ENCODE measurements at regions not wholly inside any gene's neighbourhood (a gene's known extent, or its start where the extent isn't known, plus 50 kb on each side); places are given as distances from the start of the nearest gene placed in this dataset.

- no peak for DNase-seq
Observed at GRCh38 chr9:85249313-85249621, 492.5 kb downstream of the AGTPBP1 start.

DNA sequence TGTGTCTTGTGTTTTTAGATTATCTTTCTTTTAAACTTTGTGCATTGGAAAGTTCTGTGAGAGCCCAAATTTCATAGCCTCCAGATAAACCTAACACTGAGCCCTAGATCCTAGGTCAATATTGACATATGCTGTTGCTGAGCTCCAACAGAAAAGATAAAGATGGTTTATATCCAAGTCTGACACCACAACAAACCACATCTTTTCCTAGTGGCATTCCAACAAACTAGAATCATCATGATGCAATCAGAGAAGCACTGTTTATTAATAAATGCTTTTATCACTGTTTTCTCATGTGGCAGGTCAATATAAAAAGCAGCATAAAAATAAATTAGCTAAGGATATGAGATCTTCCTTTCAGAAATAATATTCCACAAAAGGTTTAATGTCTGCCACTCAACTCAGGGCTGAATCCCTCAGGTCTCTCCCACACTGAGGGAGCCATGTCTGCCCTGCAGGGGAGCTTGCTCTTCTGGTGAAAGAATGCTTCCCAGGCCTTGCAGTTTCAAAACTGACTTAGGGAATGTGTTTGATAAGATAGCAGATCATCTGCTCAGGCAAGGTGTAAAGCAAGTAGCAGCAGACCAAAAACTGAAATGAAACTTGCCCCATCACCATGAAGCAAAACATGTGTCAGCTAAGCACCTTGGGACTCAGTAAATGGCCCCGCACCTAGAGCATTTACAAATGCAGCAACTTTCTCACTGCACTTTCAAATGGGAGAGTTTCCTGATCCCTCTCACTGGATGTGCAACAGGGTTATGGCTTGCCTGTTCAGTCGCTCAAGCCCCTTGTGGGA is 493.0 kb downstream of the AGTPBP1 start:
- DNase-seq, result no peak

GRCh38 chr9:85246541-85246940 is 495.2 kb downstream of the AGTPBP1 start:
- DNase-seq, result no peak

DNA sequence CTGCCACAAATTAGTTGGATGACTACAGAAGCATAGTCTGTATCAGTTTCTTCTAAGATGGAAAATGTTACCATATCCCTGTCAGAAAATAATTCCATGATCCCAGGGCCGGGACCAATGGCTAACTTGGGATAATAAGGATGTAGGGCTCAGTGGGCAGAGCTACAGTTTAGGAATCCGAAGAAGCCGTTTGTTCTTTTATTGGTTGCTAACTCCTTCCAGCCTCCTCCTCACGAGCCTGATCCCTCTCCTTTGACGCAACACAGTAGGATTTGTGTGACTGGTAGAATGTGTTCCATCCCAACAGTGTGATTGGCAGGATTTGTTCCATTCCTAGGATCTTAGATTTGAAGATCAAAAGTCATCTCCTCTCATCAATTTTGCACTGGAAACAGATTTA is 496.9 kb downstream of the AGTPBP1 start:
- DNase-seq, result no peak

- no peak for DNase-seq
Observed at GRCh38 chr9:85243977-85244376, 497.8 kb downstream of the AGTPBP1 start.

GRCh38 chr9:85237478-85237877 is 504.3 kb downstream of the AGTPBP1 start:
- no peak for DNase-seq

DNA sequence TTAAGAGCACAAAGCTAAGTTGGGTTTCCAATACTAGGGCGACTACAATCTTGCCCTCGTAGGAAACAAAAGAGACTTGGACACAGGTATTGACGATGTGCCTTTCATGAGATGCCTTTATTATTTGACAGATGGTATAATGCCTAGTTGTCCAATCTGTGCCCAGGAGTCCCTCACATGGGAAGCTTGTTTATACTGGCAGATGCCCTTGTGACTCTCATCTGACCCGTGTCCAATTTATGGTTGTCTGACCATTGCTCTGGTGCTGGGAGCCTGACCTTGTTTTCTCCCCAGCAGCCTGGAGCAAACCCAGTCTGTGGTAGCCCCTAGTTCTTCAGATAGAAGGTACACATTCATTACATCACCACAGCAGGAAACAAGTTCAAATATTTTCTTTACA is 511.7 kb downstream of the AGTPBP1 start:
- DNase-seq, result no peak

DNA sequence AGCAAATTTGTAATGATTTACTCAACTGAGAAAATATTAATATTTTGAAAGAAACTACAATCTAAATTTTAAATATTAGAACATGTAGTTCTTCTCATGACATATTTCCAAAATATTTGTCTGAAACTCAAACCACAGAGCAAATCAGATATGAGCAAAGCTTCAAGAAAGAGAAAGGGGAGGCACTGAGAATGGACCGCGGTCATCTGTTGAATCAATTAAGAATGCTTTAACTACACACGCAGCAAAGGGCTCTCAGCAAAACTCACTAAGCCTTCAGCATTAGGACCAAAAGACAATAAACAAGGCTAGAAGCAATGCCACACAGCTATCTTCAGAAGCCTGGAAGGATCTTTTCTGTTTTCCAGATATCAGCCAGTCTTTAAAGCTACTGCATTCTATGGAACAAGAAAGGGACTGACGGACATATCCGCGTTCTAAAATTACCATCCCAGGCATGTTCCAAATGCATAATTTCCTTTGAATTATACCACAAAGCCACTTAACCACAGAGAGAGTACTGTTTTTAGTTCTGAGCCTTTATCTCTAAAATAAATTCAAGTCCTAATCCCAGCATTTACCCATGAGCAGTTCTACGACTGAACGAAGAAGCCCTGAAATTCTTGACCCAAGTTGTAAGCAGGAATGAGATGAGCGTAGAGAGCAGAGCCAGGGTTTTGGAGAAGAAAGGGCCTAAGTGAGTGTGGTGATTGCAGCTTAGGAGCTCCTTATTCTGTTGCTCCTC is 513.5 kb downstream of the AGTPBP1 start:
- no peak for DNase-seq

- no peak for DNase-seq
Observed at GRCh38 chr9:85225180-85225579, 516.6 kb downstream of the AGTPBP1 start.

- DNase-seq, result no peak
Observed at GRCh38 chr9:85224729-85225128, 517.0 kb downstream of the AGTPBP1 start.

DNA sequence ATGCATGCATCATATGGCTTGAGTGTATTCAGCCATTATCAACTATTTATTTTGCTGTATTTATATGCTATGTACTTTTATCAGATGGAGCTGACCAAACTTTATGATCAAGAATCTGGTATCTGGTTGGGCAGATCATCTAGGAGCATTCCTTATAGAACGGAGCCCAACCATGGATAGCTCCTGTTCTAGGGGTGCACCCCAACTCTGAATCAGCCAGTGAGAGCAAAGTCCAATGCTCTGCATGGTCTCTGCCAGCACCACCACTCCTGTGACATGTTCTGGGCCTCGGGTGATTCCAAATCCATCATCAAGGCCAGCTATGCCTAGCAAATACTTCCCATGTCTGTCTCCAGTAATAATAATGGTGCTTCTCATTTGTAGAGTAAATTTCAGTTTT is 517.5 kb downstream of the AGTPBP1 start:
- DNase-seq, result no peak

- no peak for DNase-seq
Observed at GRCh38 chr9:85223506-85224125, 518.1 kb downstream of the AGTPBP1 start.

DNA sequence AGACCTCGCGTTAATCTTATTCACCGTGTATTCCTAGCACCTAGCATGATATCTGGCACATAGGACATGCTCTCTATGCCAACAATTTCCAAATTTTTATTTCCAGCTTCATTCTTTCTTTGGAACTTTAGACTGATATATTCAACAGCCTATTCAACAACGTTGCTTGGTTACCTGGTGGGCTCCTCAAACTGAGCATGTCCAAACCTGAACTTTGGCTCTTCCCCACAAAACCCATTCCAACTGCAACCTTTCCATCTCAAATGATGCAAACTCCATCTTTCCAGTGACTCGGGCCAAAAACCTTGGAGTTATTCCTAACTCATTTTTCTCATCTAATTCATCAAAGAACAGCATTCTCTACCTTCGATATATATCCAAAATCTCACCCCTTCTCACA is 525.2 kb downstream of the AGTPBP1 start:
- DNase-seq, result no peak

GRCh38 chr9:85215961-85216360 is 525.8 kb downstream of the AGTPBP1 start:
- no peak for DNase-seq

DNA sequence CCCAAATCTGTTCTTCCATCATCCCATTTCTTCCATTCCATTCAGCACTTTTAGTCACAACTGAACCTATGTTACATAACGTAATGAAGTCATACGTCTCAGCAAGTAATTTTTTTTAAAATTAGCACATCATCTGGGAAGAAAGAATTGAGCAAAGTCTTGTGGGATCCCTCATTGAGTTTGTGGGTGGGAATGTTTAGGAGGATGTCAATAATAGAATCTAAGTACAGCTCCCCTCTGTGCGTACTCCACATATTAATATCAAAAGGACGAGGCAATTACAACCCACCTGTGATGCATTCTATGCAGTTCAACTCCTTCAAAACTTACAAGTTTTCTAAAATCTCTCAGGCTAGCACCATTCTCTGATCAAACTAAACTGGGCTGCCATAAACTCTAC is 526.3 kb downstream of the AGTPBP1 start:
- no peak for DNase-seq

GRCh38 chr9:85213650-85214607 is 527.8 kb downstream of the AGTPBP1 start:
- DNase-seq, result no peak

DNA sequence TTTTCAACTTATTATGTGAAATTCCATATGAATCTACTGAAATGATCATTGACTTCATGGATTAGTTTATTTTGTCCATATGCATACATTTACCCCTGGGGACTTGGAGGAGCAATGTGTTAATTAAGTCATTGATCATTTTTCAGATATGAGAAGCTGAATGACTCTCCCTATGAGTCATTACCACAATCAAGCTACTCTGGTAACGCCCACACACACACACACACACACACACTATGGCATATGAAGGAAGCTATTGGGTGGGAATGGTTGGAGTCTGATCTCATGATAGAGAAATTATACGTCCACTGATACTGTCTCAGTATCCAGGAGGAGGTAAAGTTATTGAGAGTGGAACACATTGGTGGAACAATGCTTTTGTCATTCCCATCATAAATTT is 528.9 kb downstream of the AGTPBP1 start:
- no peak for DNase-seq

DNA sequence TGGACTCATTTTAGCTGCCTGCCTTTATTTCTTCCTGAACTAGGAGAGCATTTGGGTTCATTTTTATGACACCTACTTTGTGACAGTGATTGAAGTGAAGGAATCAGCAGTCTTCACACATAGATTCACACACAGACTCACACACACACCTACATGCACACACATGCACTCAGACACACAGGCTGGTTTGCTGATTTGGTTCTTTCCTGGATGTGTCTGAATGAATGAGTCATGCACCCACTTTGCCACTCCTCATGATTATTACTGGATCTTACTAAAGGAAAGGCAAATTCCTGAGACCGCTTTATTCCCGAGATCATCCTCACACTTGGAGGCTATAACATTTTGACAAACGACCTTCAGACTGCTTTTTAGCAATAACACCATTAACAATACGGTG is 529.5 kb downstream of the AGTPBP1 start:
- no peak for DNase-seq

GRCh38 chr9:85208666-85209065 is 533.1 kb downstream of the AGTPBP1 start:
- DNase-seq, result no peak

DNA sequence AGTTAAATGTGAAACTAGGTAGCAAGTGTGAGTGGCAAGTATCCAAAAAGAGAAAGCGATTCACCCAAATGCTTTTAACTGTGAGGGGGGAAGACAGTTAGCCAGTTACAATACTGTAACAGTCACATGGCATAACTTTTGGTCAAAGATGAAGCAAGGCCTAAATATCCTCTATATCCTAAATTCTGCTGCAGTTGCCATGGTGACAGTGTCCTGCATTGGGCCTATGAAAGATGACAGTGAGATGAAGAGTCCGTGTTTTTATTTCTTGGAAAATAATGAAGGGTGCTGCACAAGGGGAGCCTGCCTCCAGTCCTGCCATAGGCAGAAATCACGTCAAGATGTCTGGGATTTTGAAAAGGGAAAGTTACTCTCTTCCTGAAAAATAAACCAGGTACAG is 534.6 kb downstream of the NTRK2 start:
- DNase-seq, result no peak

- no peak for DNase-seq
Observed at GRCh38 chr9:85202596-85202995, 533.1 kb downstream of the NTRK2 start.

GRCh38 chr9:85200726-85201404 is 531.3 kb downstream of the NTRK2 start:
- DNase-seq, result no peak
